Gastroesophageal sphincter (tissue), 2 donors: ENCODE measurements at regions not wholly inside any gene's neighbourhood (a gene's known extent, or its start where the extent isn't known, plus 50 kb on each side); places are given as distances from the start of the nearest gene placed in this dataset.

ENCODE experiments used
- EP300 ChIP-seq: sonication (generic); formaldehyde crosslinking; IDR thresholded peaks from one replicate; pipeline ENCODE4 v1.6.1; 2017; ENCODE audit warnings: antibody characterized with exemption, mild to moderate bottlenecking
- POLR2A ChIP-seq, 2 donors: fragments of 450-650 bp; IDR thresholded peaks; one replicate each; pipeline ENCODE4 v1.6.1; 2017; ENCODE audit warnings: antibody characterized with exemption in 2 of 2, mild to moderate bottlenecking in 2 of 2, moderate library complexity in 1 of 2
- POLR2AphosphoS5 ChIP-seq: sonication (generic); formaldehyde crosslinking; IDR thresholded peaks from one replicate; pipeline ENCODE4 v1.6.1; 2017; ENCODE audit warnings: antibody characterized with exemption

DNA sequence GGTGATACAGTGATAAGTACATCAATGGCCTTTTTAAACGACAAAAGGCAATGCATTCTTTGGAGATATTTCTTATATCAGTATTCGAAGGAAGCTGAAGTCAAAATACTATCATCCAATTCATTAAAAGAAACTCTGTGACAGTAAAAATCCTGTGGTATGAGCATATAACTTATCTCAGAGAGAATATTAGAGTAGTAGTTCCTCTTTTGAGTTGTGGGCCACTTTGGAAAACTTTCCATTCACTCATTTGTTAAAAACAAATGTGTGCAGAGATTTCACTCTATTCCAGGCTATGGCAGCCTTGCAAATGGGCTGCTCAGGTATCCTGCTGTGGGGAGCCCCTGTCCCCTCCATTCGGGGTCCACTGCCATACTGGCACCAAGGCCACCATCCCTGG is 55.3 kb upstream of the ZNF438 start:
- TF ChIP-seq EP300 (no peak), POLR2AphosphoS5 (no peak), POLR2A (IDR thresholded peaks at IDR 0.05) (no peak)
